ENCODE measurements at regions not wholly inside any gene's neighbourhood (a gene's known extent, or its start where the extent isn't known, plus 50 kb on each side); places are given as distances from the start of the nearest gene placed in this dataset.

- no peak for DNase-seq (ENCODE audit: low spot score)
- no peak for TF ChIP-seq CTCF (IDR thresholded peaks at IDR 0.05; ENCODE audit: extremely low read depth, missing control alignments)
Measured at GRCh38 chr2:12857891-12858290, 141.2 kb downstream of the TRIB2 start.

DNA sequence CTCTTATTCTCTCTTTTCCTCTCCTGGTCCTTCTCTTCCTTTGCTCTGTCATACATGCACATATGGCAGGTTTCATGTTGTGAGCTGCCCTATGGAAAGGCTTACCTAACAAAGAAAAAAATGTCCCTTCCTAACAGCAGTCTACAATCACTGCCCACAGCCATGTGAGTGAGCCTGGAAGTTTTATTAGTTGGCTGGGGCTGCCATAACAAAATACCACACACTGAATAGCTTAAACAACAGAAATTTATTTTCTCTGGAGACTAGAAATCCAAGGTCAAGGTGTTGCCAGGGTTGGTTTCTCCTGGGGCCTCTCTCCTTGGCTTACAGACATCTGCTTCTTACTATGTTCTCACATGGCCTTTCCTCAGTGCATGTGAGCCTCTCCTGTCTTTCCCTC lies 142.1 kb downstream of the TRIB2 start:
- no peak for DNase-seq (ENCODE audit: low spot score)
- TF ChIP-seq CTCF (IDR thresholded peaks at IDR 0.05; ENCODE audit: extremely low read depth, missing control alignments) = no peak

GRCh38 chr2:12861344-12861930 lies 144.7 kb downstream of the TRIB2 start:
- no peak for DNase-seq (ENCODE audit: low spot score)
- no peak for TF ChIP-seq CTCF (IDR thresholded peaks at IDR 0.05; ENCODE audit: extremely low read depth, missing control alignments)

- TF ChIP-seq CTCF (IDR thresholded peaks at IDR 0.05; ENCODE audit: extremely low read depth, missing control alignments) = no peak
- DNase-seq (ENCODE audit: low spot score) = no peak
Measured at GRCh38 chr2:12862541-12862940, 145.8 kb downstream of the TRIB2 start.

GRCh38 chr2:12863937-12864336 lies 147.2 kb downstream of the TRIB2 start:
- no peak for DNase-seq (ENCODE audit: low spot score)
- no peak for TF ChIP-seq CTCF (IDR thresholded peaks at IDR 0.05; ENCODE audit: extremely low read depth, missing control alignments)

DNA sequence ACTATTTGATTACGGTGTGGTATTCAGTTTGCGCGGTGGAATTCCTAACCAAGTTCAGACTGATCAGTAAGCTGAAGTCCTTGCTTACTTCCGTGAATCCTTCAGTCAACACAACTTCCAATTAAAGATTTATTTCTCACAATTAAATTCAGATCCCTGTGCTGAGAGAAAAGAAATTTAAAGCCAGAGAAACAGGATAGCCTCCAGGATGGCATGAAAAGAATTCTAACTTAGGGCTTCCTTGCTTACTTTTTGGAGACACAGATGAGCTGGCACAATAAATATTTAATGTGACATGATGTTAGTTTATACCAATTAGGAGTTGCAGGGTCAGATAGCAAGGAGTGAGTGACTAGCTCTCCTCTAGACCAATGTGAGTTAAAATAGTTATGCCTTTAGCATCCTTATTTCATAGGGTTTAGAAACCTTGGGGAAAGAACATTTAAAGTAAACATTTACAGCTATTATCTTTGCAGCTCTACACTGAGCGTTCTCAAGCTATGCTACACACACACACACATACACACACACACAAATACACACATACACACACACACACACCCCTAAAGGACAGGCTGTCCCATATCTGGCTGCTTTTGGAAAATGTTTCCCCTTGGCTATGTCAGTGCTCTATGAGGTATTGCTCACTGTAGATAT lies 151.0 kb downstream of the TRIB2 start:
- no peak for TF ChIP-seq CTCF (IDR thresholded peaks at IDR 0.05; ENCODE audit: extremely low read depth, missing control alignments)

GRCh38 chr2:12870692-12871091 lies 154.0 kb downstream of the TRIB2 start:
- no peak for TF ChIP-seq CTCF (IDR thresholded peaks at IDR 0.05; ENCODE audit: extremely low read depth, missing control alignments)
- DNase-seq (ENCODE audit: low spot score) = no peak

More for the DNA sequence above, 151.0 kb downstream of the TRIB2 start:
- DNase-seq (ENCODE audit: low spot score) = no peak

Measured in GM20000 (cell line).